GM19351 (cell line): ENCODE measurements at regions not wholly inside any gene's neighbourhood (a gene's known extent, or its start where the extent isn't known, plus 50 kb on each side); places are given as distances from the start of the nearest gene placed in this dataset.

Experiments
- ATAC-seq: cut with Tn5 transposase; IDR thresholded peaks from one replicate; pipeline ENCODE4 v1.9.1; 2021; ENCODE audit warnings: mild to moderate bottlenecking, moderate library complexity; ENCODE audit not compliant: unreplicated experiment

- ATAC-seq: no peak
Observed at GRCh38 chr16:85557083-85557970, 55.8 kb upstream of the GSE1 start.

DNA sequence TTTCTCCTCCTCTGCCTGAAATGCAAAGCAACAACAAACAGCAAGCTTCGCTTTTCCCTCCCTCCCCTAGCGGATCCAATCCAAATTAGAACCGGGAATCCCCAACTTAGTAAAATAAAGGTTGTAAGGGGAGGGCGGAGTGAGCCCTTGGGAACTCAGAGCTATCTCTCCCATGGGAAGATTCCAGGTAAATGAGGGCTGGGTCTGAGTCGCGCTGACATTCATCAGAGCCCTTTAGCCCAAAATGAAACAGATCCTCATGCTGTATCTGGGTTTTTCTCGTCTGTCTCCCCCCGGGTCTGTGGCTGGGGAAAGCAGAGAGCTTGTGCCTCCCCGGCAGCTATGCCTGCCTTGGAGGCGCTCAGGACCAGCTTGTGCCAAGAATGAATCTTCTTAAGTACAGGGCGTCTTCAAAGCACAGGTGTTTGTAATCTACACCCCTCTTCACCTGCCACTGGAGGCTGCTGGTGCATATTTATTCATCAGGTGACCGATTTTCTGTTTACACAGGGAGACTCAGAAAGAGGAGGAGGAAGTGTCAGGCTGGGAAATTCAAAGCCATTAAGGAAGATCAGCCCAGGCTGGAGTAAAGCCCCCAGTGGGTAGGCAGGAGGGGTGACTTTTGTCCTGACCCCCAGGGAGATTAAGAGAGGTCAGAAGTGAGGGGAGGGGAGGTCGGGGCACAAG lies 55.0 kb upstream of the GSE1 start:
- no peak for ATAC-seq

- ATAC-seq: no peak
Observed at GRCh38 chr16:85560932-85561247, 52.2 kb upstream of the GSE1 start.

- ATAC-seq: no peak
Observed at GRCh38 chr16:85561248-85562092, 51.7 kb upstream of the GSE1 start.

DNA sequence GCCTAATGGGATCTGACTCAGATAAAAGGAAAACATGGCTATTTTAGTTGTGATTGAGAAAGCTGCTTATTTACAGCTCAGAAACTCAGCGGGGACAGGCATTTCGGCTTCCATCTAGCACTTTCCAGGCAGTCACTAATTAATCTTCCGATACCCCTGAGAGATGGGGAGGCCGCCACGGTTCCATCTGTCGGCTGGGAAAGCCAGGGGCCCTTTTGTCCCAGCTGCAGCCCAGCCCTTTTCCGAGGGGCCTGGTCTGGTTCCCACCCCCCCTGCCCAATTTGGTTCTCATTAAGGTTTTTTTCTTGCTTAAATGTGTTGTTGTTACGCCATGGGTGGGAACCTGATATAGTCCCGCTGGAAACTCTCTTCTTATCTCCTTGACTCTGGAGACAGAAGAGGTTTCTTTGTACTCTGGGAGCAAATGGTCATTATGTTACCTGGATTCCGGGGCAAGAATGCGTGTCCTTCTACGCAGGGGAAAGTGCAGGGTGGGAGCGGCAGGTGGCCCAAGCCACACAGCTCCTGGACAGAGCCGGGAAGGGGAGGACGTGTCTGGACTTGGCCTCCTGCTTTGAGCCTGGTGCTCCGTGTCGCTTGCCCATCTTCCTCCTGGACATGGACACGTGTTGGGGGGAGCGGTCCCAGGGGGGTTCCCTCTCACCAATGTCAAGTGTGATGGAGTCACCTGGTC lies 50.9 kb upstream of the GSE1 start:
- no peak for ATAC-seq

GRCh38 chr16:85563034-85563433 lies 50.1 kb upstream of the GSE1 start:
- no peak for ATAC-seq
